ENCODE measurements at regions not wholly inside any gene's neighbourhood (a gene's known extent, or its start where the extent isn't known, plus 50 kb on each side); places are given as distances from the start of the nearest gene placed in this dataset.

- H3K4me3 Mint-ChIP-seq (ENCODE audit: unreplicated experiment): no peak overlapping the region
- DNase-seq (ENCODE audit: low spot score): no peak
- H3K36me3 Mint-ChIP-seq (ENCODE audit: low read depth, unreplicated experiment): no peaks in the 10 kb centered on the region
- peaks cover 13% of the 10 kb centered on the region for H3K4me1 Mint-ChIP-seq (ENCODE audit: unreplicated experiment)
- no peak for TF ChIP-seq CTCF (IDR thresholded peaks at IDR 0.05; ENCODE audit: unreplicated experiment)
- H3K27ac Mint-ChIP-seq (ENCODE audit: unreplicated experiment): no peak overlapping the region
- no peaks in the 10 kb centered on the region for H3K9me3 Mint-ChIP-seq (ENCODE audit: unreplicated experiment)
- H3K27me3 Mint-ChIP-seq (ENCODE audit: unreplicated experiment): no peaks in the 10 kb centered on the region
Observed at GRCh38 chr5:54835647-54836046, 149.7 kb downstream of the ESM1 start.

GRCh38 chr5:54834121-54834842, 151.1 kb downstream of the ESM1 start:
- Mint-ChIP-seq H3K36me3 (ENCODE audit: low read depth, unreplicated experiment) (no peaks in the 10 kb centered on the region), H3K4me1 (ENCODE audit: unreplicated experiment) (peaks cover 13% of the 10 kb centered on the region), H3K27ac (ENCODE audit: unreplicated experiment) (no peak overlapping the region), H3K4me3 (ENCODE audit: unreplicated experiment) (no peak overlapping the region), H3K9me3 (ENCODE audit: unreplicated experiment) (no peaks in the 10 kb centered on the region), H3K27me3 (ENCODE audit: unreplicated experiment) (no peaks in the 10 kb centered on the region)
- no peak for DNase-seq (ENCODE audit: low spot score)
- TF ChIP-seq CTCF (IDR thresholded peaks at IDR 0.05; ENCODE audit: unreplicated experiment): no peak

- no peaks in the 10 kb centered on the region for H3K9me3 Mint-ChIP-seq (ENCODE audit: unreplicated experiment)
- DNase-seq (ENCODE audit: low spot score): no peak
- no peak for TF ChIP-seq CTCF (IDR thresholded peaks at IDR 0.05; ENCODE audit: unreplicated experiment)
- no peaks in the 10 kb centered on the region for H3K27me3 Mint-ChIP-seq (ENCODE audit: unreplicated experiment)
- no peaks in the 10 kb centered on the region for H3K36me3 Mint-ChIP-seq (ENCODE audit: low read depth, unreplicated experiment)
- peaks cover 13% of the 10 kb centered on the region for H3K4me1 Mint-ChIP-seq (ENCODE audit: unreplicated experiment)
- H3K27ac Mint-ChIP-seq (ENCODE audit: unreplicated experiment): peak overlapping the region; percentile 42
- no peak overlapping the region for H3K4me3 Mint-ChIP-seq (ENCODE audit: unreplicated experiment)
Observed at GRCh38 chr5:54833590-54833989, 151.8 kb downstream of the ESM1 start.

- Mint-ChIP-seq H3K27me3 (ENCODE audit: unreplicated experiment) (no peaks in the 10 kb centered on the region), H3K4me3 (ENCODE audit: unreplicated experiment) (no peak overlapping the region), H3K36me3 (ENCODE audit: low read depth, unreplicated experiment) (no peaks in the 10 kb centered on the region), H3K9me3 (ENCODE audit: unreplicated experiment) (no peaks in the 10 kb centered on the region), H3K27ac (ENCODE audit: unreplicated experiment) (no peak overlapping the region), H3K4me1 (ENCODE audit: unreplicated experiment) (peaks cover 13% of the 10 kb centered on the region)
- TF ChIP-seq CTCF (IDR thresholded peaks at IDR 0.05; ENCODE audit: unreplicated experiment): no peak
- no peak for DNase-seq (ENCODE audit: low spot score)
Observed at GRCh38 chr5:54832858-54833257, 152.5 kb downstream of the ESM1 start.

- DNase-seq (ENCODE audit: low spot score): no peak
- no peaks in the 10 kb centered on the region for H3K36me3 Mint-ChIP-seq (ENCODE audit: low read depth, unreplicated experiment)
Observed at GRCh38 chr5:54832045-54832444, 153.3 kb downstream of the ESM1 start.

More at GRCh38 chr5:54832045-54832444, 153.3 kb downstream of the ESM1 start:
- no peak overlapping the region for H3K4me3 Mint-ChIP-seq (ENCODE audit: unreplicated experiment)
- TF ChIP-seq CTCF (IDR thresholded peaks at IDR 0.05; ENCODE audit: unreplicated experiment): no peak
- peaks cover 13% of the 10 kb centered on the region for H3K4me1 Mint-ChIP-seq (ENCODE audit: unreplicated experiment)
- H3K27ac Mint-ChIP-seq (ENCODE audit: unreplicated experiment): no peak overlapping the region
- H3K9me3 Mint-ChIP-seq (ENCODE audit: unreplicated experiment): no peaks in the 10 kb centered on the region
- no peaks in the 10 kb centered on the region for H3K27me3 Mint-ChIP-seq (ENCODE audit: unreplicated experiment)

Data from endothelial cell (in vitro differentiated cells).